ENCODE measurements at regions not wholly inside any gene's neighbourhood (a gene's known extent, or its start where the extent isn't known, plus 50 kb on each side); places are given as distances from the start of the nearest gene placed in this dataset.
"Not testable (repeated sequence)": the region's sequence is repeated elsewhere in the genome, so short reads cannot be mapped to it uniquely, and the experiment has no call there.

DNA sequence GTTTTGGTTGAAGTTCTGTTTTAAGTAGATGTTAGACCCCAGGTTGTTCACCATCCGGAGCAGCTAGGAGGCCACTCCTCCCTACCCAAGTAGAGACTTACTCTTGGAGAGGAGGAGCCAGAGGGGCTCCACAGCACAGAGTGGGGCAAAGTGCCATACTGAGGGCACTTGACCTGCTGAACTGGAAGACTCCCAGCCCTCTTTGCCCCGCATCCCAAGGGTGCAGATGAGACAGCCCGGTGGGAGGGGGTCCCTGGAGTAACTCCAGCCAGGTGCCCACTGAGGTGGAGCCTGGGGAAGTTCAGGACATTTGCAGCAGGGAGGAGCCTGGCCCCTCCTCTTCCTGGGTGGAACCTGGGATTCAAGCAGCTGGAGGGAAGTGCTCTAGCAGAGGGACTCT lies 102.1 kb upstream of the GPR6 start:
- no peak for DNase-seq

DNA sequence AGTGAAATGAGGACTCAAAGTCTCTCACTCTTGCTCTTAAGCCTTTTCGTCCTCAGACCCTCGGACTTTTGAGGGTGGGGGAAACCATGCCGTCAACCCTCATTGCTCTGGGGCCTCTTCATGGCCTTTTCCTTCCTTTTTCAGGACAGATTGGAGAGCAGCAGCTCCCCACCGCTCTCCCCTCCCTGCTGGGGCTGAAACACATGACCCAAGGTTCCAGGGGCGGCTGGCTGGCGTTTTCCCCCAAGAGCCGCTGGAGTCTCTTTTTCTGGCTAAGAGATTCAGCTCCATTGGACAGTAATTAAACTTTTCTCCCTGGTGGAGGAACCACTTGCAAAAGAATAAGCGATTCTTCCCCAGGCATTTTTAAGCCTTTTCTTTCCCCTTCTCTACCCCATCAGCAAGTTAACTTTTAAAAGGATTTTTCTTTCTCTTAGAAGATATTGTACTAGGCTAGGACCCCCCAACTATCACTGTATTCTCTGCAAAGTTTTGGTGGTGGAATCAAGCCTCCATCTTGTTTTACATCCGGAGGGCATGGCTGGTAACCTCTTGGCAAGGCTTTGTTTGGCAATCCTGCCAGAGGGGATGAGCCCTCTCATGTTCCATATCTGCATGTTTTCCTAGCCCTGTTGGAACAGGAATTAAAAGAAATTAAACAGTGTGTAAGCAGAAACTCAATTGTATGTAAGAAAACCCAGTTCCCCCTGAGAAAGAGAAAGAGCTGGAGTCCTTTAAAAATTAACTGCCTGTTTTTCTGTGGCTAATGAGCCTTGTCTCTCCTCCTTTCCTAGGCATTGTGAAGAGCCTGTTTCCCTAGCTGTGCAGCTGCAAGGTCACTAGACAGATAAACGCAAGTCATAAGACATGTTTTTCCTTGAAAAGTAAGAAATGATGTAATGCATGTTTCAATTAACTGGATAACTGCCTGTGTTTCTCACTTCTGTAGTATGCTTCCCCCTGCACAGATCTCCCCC lies 100.8 kb upstream of the GPR6 start:
- no peak for DNase-seq

DNA sequence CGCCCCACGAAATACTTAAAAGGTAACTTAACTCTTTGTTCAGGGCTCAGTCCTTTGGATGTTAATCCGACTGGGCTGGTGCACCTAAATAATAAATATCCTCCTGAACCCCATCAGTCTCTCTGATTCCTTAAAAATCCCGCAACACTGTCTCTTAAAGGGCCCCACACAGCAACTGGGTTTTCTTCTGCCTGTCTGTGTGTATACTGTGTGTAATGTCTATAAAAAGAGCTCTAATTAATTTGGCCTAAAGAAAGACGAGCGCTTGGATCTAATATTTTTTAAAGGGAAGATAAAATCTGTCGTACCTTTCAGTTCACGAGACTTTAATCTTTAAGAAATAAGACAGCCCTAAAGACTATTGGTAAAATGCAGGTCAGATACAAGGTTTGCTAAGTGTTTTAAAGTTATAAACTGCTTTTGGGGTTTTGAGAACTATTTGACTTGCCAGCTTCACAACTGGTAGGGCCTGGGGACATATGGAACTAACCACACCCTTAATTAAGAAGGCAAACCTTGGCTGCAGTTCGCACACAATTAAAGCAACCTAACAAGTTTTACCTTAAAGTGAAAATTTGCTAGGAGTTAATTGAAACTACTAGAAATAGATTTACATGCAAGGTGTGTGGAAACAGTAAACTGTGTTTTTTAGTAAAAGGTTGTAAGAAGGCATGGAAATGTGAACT lies 100.0 kb upstream of the GPR6 start:
- not testable (repeated sequence) for DNase-seq

DNA sequence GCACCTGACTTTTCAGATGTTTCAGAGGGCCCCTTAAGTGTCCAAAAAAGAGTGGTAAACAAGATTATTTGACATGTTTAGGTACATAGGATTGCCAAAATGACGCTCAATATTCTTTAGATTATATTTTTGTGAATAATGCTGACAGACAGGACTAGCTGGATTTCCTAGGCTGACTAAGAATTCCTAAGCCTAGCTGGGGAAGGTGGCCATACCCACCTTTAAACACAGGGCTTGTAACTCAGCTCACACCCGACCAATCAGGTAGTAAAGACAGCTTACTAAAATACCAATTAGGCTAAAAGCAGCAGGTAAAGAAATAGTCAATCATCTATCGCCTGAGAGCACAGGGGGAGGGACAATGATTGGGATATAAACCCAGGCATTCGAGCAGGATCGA lies 99.0 kb upstream of the GPR6 start:
- DNase-seq: not testable (repeated sequence)

DNA sequence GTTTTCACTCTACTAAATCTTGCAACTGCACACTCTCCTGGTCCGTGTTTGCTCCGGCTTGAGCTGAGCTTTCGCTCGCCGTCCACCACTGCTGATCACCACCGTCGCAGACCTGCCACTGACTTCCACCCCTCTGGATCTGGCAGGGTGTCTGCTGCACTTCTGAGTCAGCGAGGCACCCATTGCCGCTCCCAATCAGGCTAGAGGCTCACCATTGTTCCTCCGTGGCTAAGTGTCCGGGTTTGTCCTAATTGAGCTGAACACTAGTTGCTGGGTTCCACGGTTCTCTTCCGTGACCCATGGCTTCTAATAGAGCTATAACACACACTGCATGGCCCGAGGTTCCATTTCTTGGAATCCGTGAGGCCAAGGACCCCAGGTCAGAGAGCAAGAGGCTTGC lies 98.6 kb upstream of the GPR6 start:
- DNase-seq: no peak

DNA sequence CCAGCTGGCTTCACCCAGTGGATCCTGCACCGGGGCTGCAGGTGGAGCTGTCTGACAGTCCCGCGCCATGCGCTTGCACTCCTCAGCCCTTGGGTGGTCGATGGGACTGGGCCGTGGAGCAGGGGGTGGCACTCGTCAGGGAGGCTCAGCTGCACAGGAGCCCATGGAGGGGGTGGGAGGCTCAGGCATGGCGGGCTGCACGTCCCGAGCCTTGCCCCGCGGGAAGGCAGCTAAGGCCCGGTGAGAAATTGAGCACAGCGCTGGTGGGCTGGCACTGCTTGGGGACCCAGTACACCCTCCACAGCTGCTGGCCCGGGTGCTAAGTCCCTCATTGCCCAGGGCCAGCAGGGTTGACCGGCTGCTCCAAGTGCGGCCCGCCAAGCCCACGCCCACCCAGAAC lies 97.0 kb upstream of the GPR6 start:
- DNase-seq: not testable (repeated sequence)

DNA sequence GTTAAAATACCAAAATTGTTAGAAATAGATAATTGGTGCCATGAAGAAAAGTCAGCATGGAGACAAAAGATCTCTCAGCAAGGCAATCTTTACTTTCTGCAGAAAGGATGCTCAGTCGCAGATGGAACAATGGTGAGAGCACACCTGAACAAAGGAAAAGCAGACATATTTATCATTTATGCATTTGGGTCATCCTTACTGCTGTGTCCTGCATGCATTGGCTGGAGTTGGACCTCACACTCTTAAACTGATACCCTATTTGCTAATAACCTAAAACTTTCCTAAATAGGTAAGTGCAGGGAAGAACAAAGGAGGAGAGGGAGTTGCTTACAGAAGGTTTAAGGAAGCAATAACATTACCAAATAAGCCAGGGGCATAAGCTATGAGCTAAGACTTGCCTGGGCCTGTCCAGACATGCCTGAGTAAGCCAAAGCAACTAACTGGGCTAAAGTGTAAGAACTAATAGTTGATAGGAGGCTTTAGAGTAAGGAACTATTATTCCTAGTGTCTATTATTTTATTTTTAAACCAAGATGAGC lies 96.1 kb upstream of the GPR6 start:
- DNase-seq: not testable (repeated sequence)

DNA sequence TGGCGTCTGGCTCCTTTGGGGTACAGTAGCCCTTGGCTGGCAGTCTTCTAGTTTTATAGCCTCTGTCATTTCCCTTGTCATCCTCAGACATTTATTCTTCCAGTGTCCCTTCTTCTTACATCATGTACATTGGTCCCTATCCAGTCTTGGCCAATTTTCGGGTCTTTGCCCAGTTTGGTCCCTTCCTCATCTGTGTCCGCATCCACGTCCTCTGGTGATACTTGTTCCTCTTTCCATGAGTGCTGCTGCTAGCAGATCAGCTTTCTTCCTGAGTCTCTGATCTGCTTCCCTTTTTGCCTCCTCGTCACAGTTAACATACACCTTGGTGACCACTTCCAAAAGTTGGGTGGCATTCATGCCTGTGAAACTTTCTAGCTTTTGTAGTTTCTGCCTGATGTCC lies 86.2 kb upstream of the GPR6 start:
- DNase-seq: peak; percentile 29

DNA sequence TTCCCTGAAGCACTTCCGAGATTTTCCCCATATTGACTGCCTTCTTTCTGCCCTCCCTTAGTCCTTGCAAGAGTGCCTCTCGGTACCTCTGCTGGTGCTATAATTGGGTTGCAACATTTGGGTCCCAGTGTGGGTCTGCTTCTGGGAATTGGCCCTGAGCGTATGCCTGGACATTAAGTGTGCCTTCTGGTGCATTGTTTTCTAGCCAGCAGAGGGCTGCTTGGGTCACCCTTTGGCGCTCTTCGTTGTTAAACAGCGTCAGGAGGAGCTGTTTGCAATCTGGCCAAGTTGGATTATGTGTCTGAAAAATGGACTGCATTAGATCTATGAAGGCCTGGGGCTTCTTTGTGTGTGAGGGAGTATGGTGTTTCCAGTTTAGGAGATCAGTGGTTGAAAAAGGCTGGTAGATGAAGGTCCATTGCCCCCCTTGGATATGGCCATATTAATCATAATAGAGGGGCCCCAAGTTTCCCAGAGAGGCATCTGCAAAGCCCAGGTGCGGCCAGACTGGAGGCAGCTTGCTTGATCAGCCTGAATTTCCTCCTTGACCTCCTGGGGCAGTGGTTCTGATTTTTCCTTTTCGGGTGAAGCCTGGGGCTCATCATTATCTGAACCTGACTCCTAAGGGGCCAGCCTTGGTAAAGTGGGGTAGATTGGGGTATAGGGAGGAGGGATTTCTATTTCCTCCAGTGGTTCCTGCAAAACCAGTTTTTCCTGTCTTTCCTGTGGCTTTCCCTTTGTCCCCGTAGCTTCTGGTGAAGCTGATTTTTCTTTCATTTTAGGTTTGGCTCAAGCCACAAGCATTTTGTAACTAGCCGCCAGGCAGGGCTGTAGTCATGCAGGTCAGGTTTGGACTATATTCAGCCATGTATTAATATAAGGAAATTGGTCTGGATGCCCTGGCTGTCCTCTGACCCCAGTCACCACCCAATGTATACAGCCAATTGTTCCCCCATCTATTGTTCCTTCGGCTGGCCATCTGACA lies 85.4 kb upstream of the GPR6 start:
- DNase-seq: no peak

DNA sequence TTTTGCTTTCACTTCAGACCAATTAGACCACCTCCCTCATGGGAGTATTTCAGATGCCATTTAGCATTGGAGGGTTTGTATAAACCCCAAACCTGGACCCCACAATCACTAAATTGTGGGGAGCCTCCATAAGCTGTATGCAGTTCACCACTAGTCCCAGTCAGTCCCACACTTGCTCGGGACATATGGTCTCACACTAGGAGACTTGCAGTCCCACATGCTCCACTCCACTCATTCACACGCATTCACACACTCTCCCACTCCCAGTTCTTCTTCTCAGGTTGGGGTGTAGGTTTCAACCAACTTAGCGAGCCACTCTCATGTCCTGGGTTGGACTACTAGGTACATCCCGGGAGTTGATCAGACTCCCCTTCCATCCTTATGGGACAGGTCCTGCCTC lies 84.5 kb upstream of the GPR6 start:
- no peak for DNase-seq

DNA sequence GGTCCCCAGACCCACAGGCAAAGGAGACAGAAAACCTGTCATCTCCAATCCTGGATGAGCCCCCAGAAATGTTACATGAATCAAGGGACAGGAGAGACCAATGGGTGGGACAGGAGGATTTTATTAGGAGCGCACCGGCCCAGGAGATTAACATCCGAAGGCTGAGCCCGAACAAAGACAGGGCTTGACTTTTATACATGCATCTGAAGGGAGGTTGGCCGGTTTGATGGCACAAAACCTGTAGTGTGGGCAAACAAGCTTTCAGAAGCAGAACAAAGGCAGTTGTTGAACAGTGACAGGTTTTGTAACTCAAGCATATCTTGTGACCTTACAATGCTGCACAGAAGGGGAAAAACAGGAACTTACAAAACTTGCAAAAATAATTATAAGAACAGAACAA lies 83.9 kb upstream of the GPR6 start:
- peak; percentile 8 for DNase-seq

DNA sequence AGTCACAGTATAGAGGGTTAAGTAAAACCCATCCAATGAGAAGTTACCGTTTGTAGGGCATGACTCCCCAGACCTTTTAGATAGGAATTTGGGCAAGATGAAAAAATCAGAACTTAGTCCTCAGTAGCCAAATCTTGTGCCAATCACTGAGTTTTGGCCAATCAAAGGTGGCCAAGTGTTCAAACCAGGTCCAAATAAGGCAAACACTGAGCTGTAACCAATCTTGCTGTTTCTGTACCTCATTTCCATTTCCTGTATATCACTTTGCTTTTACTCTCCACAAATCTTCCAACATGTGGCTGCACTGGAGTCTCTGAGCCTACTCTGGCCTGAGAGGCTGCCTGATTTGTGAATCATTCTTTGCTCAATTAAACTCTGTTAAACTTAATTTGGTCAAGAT lies 81.8 kb upstream of the GPR6 start:
- no peak for DNase-seq

DNA sequence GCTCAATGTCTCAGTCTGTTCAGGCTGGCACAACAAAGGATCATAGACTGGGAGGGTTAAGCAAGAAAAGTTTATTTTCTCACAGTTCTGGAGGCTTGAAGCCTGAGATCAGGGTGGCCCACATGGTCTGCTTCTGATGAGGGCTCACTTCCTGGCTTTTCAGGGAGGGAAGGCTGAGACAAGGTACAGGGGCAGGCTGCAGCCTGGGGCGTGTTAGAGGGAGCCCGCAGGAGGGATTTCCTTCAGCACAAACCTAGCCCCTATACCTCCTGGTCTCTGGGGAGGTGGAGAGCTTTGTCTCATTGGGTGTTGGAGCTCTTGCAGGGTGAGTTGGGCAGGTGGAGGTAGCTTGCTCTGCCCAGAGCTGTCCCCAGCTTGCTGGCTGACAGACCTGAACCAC lies 81.1 kb upstream of the GPR6 start:
- no peak for DNase-seq

DNA sequence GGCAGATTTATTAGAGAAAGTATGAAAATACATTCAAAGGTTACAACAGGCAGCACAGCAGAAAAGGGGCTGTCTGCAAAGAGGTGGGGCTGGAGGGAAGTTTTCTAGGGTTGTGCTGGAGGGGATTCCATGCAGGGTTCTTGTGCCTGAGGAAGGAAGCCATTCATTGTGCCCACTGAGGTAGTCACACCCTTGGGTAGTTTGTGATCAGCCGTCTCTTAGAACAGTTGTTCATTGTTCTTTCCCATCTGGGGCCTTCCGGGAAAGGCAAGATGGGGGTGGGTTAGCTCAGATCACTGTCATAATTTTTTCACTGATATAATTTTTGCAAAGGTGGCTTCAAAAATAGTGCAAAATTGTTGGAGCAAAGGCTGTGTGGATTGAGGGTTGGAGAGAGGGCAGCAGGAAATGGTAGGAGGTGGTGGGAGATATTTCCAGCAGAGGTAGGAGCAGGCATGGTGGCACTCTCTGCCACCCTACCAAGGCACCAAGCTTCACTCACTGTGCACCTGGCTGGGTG lies 80.5 kb upstream of the GPR6 start:
- no peak for DNase-seq

DNA sequence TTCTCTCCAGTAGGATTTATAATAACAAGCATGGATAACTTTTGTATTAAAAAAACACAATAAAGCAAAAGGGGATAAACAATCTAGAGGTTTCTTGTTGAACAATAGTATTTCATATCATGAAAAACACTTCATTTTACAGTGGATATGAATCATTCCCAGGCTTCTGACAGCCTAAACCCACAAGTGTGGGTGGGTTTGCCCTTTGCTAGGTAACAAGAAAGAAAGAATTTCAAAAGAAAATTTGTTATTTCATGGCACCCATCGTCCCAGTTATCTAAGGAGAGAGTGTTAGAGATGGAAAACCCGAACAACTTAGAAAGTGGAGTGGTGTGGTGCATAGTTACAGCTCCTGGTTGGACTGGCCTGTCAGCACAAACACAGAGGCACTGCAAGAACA lies 76.1 kb upstream of the GPR6 start:
- no peak for DNase-seq

DNA sequence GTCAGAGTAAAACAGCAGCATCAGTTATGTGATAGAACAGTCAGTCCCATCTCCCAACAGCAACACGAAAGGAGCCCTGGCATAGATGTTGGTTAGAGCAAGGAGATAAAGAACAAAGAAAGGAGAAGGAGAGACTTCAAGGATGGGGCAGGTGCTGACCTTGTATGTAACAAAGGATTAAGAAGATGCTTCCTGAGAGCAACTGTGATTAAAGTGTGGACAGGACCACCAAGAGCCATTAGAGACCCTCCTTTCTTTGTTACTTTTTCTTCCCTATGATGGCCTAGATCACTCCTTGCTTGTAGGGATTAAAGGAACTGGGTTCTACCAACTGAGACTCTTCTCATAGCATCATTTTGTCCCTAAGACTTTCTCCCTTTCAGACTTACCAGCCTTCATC lies 75.2 kb upstream of the GPR6 start:
- DNase-seq: no peak

DNA sequence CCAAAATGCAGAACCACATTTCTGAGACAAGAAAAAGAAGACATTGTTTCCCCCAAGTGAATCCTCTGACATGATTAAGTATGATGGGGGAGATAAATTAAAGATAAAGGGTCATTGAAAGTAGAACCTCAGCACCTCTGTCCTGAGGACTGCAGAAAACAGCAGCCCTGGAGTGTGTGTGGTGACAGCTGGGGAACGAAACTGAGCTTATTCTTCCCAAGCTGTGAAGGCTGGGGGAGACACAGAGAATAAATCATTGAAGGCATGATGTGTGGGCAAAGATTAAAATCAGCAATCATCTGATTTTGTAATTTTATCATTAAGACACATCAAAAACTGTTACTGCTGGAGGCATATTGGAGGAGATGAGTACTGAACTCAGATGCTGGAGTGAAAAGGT lies 67.5 kb upstream of the GPR6 start:
- DNase-seq: no peak

DNA sequence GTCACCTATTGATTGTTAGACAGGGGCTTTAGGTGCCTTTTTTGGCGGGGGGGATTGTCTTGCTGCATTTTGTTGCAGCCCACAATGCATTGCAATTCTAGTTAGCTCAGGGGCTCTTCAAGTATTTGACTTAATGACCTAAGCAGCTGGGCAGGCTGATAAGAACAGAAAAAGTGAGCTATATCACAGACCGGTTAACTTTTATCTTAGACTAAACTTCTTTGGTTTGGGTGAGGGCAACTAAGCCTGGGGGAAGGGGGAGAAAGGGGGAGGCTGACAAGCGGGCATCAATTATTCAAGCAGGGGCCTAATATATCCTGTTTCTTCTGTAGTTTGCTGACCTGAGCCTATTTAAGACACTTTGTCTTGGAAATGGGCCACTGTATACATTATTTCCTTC lies 66.0 kb upstream of the GPR6 start:
- DNase-seq: no peak

DNA sequence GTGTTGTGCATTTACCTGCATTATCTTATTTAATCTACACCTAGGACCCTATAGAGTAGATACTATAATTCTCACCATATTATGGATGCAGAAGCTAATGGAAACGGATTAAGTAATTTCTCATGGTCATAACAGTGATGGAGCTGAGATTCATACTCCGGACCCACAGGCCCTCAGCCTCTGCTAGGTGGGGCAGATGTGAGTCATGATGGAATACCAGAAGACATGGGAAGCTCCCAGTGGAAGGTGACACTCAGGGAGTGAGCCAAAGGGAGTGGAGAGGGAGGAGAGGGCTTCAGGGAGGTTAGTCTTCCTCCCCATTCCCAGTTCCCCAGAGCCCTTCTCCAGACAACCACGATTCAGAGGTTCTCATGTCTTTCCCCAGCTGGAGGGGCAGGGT lies 65.2 kb upstream of the GPR6 start:
- no peak for DNase-seq

DNA sequence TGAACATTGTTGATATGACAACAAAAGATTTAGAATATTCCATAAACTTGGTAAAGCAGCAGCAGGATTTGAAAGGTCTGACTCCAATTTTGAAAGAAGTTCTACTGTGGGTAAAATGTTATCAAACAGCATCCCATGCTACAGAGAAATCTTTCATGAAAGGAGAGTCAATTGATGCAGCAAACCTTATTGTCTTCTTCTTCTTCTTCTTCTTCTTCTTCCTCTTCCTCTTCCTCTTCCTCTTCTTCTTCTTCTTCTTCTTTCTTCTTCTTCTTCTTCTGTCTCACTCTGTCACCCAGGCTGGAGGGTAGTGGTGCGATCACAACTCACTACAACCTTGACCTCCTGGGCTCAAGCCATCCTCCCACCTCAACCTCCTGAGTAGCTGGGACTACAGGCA lies 62.4 kb upstream of the GPR6 start:
- DNase-seq: not testable (repeated sequence)

DNA sequence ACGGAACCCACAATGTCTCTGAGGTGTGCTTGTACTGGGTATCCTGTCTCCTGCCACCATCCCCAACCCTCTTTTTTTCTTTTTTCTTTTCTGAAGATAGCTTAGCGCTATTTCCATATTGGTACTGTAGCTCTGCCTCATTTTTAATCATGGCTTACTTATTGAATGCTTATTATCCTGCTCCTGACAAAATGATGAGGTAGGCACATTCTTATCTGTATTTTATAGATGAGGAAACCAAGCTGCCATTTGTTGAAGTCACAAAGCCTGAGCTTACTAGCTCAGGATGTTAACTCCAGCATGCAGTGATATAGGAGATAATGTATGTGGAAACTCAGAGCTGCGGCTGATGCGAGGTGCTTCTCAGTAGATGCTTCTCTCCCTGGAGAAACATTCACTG lies 61.4 kb upstream of the GPR6 start:
- no peak for DNase-seq

DNA sequence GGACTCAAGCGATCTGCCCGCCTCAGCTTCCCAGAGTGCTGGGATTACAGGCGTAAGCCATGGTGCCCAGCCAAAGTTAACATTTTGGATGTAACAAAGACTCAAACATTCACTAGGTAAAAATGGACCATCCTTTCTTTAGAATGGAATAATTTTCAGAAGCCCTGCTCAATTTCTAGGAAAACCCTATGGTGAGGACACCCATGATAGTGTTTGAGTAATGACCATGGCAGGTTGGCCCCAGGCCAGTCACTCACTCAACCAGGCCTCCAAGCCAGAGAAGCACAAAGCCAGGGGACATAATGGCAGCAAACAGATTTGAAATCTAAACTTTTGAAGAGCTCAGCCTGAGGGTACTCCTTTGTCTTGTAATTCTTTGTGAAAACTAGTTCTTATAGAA lies 59.9 kb upstream of the GPR6 start:
- no peak for DNase-seq

DNA sequence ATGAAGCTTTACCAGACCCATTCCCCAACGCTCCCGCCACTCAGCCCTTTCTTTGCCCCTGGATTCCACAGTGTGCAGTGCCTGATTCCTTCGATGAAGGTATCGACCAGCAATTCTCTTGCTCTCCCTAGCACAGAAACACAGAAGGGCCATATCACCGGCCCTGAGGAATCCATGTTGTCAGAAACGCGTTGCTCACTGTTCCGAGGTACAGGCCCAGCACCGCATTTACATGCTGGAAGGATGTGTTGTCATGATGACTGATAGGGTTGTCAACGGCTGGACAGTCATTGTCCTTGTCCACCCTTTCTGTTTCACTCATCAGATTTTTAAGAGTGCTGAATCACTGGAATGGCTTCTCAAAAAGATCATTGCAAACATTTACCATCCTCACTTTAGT lies 57.2 kb upstream of the GPR6 start:
- no peak for DNase-seq
